Ovary (tissue), 7 donors: ENCODE measurements at regions not wholly inside any gene's neighbourhood (a gene's known extent, or its start where the extent isn't known, plus 50 kb on each side); places are given as distances from the start of the nearest gene placed in this dataset.

Experiments used
- DNase-seq, 5 donors: peaks; one replicate each; pipeline ENCODE4 v3.0.0-alpha.2; 2019 to 2020
- H3K27ac ChIP-seq, 2 donors: fragments of 200-600 bp; one replicate each; pipeline versions ENCODE4 v1.5.1 to v1.8.0; 2019 to 2022
- H3K27me3 ChIP-seq: fragments of 200-600 bp; one replicate; pipeline ENCODE4 v1.8.0; 2022
- H3K36me3 ChIP-seq: fragments of 200-600 bp; sonication (generic); one replicate; pipeline ENCODE4 v1.5.1; 2019
- H3K4me1 ChIP-seq: one replicate; pipeline ENCODE4 v1.8.1; 2013; ENCODE audit warnings: mild to moderate bottlenecking, moderate library complexity; ENCODE audit not compliant: insufficient read depth
- H3K4me3 ChIP-seq: fragments of 200-600 bp; sonication (generic); one replicate; pipeline ENCODE4 v1.5.1; 2017
- H3K9me3 ChIP-seq, 2 donors: fragments of 200-600 bp in 1 of 2; sonication (generic) in 1 of 2; one replicate each; pipeline versions ENCODE4 v1.5.1 to v1.8.1; 2013 to 2019; ENCODE audit warnings: mild to moderate bottlenecking in 1 of 2, moderate library complexity in 1 of 2
- CTCF ChIP-seq, 3 donors: fragments of 450-650 bp in 2 of 3; fragments of 200-600 bp in 1 of 3; IDR thresholded peaks; one replicate each; pipeline versions ENCODE4 v1.5.1 to v1.8.0; 2016 to 2022; ENCODE audit warnings: antibody characterized with exemption in 3 of 3, mild to moderate bottlenecking in 1 of 3
- EP300 ChIP-seq: sonication (generic); formaldehyde crosslinking; IDR thresholded peaks from one replicate; pipeline ENCODE4 v1.6.1; 2017; ENCODE audit warnings: antibody characterized with exemption
- POLR2A ChIP-seq: fragments of 450-650 bp; IDR thresholded peaks from one replicate; pipeline ENCODE4 v1.6.1; 2017; ENCODE audit warnings: antibody characterized with exemption, mild to moderate bottlenecking, moderate library complexity
- WGBS, 3 donors: extraction: QIAGEN DNeasy Blood & Tissue Kit in 1 of 3; methylation state at CpG; one replicate each; pipeline versions ENCODE4 v1.1.5 to v1.1.7; 2013 to 2017; 5-methylcytosine and 5-hydroxymethylcytosine counted together
- intact Hi-C, 4 donors: fragments of 100-400 bp; cut with DNase I; formaldehyde crosslinking; loops; one replicate each; pipeline versions ENCODE4 v1.11.0 to v1.15.1; 2022 to 2023
- donor health status: DM: no; HTN: no; CAD: no; lungs with moderate emphysema.
- donor health status: DM: no; HTN: no; CAD: no.
- donor health status: Bipolar disorder and iron deficiency.
- donor health status: DM: no; HTN: no; CAD: no.
- donor health status: DM: yes; HTN: yes; CAD: no.

GRCh38 chr10:56895306-56895705 lies 534.2 kb upstream of the ZWINT start:
- TF ChIP-seq CTCF (IDR thresholded peaks at IDR 0.05) = no peak
- no peak for TF ChIP-seq EP300
- TF ChIP-seq POLR2A = no peak
- no peak overlapping the region for H3K4me3 ChIP-seq
- H3K36me3 ChIP-seq = no peaks in the 10 kb centered on the region
- DNase-seq = no peak
- 79 to 81% (median 79%) methylated on average over 6 of the region's 6 CpGs for WGBS, 3 donors
- H3K27ac ChIP-seq = no peak overlapping the region
- no peaks in the 10 kb centered on the region for H3K4me1 ChIP-seq
- H3K9me3 ChIP-seq = no peaks in the 10 kb centered on the region
- no peaks in the 10 kb centered on the region for H3K27me3 ChIP-seq
- intact Hi-C loops = no loop called here

GRCh38 chr10:56881218-56881617 lies 520.2 kb upstream of the ZWINT start:
- Histone ChIP-seq H3K9me3 (no peaks in the 10 kb centered on the region), H3K4me1 (no peaks in the 10 kb centered on the region), H3K36me3 (no peaks in the 10 kb centered on the region), H3K27ac (no peak overlapping the region), H3K27me3 (no peaks in the 10 kb centered on the region), H3K4me3 (no peak overlapping the region)
- no peak for DNase-seq
- TF ChIP-seq CTCF (IDR thresholded peaks at IDR 0.05) = no peak
- TF ChIP-seq EP300 = no peak
- no peak for TF ChIP-seq POLR2A
- intact Hi-C loops = no loop called here
- WGBS, 3 donors = 35 to 55% (median 45%) methylated on average over 3 of the region's 3 CpGs

- Histone ChIP-seq H3K4me1 (no peaks in the 10 kb centered on the region), H3K36me3 (no peaks in the 10 kb centered on the region), H3K4me3 (no peak overlapping the region), H3K27ac (no peak overlapping the region), H3K27me3 (no peaks in the 10 kb centered on the region), H3K9me3 (no peaks in the 10 kb centered on the region)
- 26 to 34% (median 27%) methylated on average over 4 of the region's 4 CpGs for WGBS, 3 donors
- TF ChIP-seq CTCF (IDR thresholded peaks at IDR 0.05) = no peak
- TF ChIP-seq EP300 = no peak
- TF ChIP-seq POLR2A = no peak
- DNase-seq = no peak
- intact Hi-C loops = no loop called here
These were observed 519.5 kb upstream of the ZWINT start for GRCh38 chr10:56880606-56881005.

- no peak for DNase-seq
- Histone ChIP-seq H3K27ac (no peak overlapping the region), H3K4me1 (no peaks in the 10 kb centered on the region), H3K27me3 (no peaks in the 10 kb centered on the region), H3K9me3 (no peaks in the 10 kb centered on the region), H3K36me3 (no peaks in the 10 kb centered on the region), H3K4me3 (no peak overlapping the region)
- intact Hi-C loops = no loop called here
- WGBS, 3 donors = 59 to 78% (median 68%) methylated on average over 1 of the region's 1 CpG
- TF ChIP-seq EP300 = no peak
- no peak for TF ChIP-seq CTCF (IDR thresholded peaks at IDR 0.05)
- no peak for TF ChIP-seq POLR2A
These were observed 513.9 kb upstream of the ZWINT start for GRCh38 chr10:56874950-56875349.

GRCh38 chr10:56871160-56871668 lies 510.2 kb upstream of the ZWINT start:
- intact Hi-C loops = no loop called here
- H3K9me3 ChIP-seq = no peaks in the 10 kb centered on the region
- H3K4me1 ChIP-seq = no peaks in the 10 kb centered on the region
- DNase-seq = no peak
- no peak overlapping the region for H3K27ac ChIP-seq
- H3K4me3 ChIP-seq = no peak overlapping the region
- no peaks in the 10 kb centered on the region for H3K27me3 ChIP-seq
- H3K36me3 ChIP-seq = no peaks in the 10 kb centered on the region
- no peak for TF ChIP-seq POLR2A
- TF ChIP-seq EP300 = no peak
- no peak for TF ChIP-seq CTCF (IDR thresholded peaks at IDR 0.05)
